Smooth muscle cell (in vitro differentiated cells): ENCODE measurements at regions not wholly inside any gene's neighbourhood (a gene's known extent, or its start where the extent isn't known, plus 50 kb on each side); places are given as distances from the start of the nearest gene placed in this dataset.
"Not testable (repeated sequence)": the region's sequence is repeated elsewhere in the genome, so short reads cannot be mapped to it uniquely, and the experiment has no call there.

Experiments used
- DNase-seq: peaks from one replicate; lab custom pipeline; 2025; ENCODE audit not compliant: unreplicated experiment; lab: John Stamatoyannopoulos, UW
- H2AFZ ChIP-seq: fragments of 200-600 bp; sonication (generic); 2 replicates; pipeline ENCODE4 v1.6.0; 2016; ENCODE audit warnings: antibody characterized with exemption, low read depth, mild to moderate bottlenecking
- H3F3A ChIP-seq: fragments of 200-600 bp; sonication (generic); 2 replicates; pipeline ENCODE4 v1.6.0; 2017; ENCODE audit warnings: antibody characterized with exemption, low read depth
- H3K27ac ChIP-seq: fragments of 200-600 bp; sonication (generic); 2 replicates; pipeline ENCODE4 v1.5.1; 2016; ENCODE audit warnings: low read depth, mild to moderate bottlenecking
- H3K27me3 ChIP-seq: fragments of 200-600 bp; sonication (generic); 2 replicates; pipeline ENCODE4 v1.6.1; 2016; ENCODE audit warnings: low read depth, mild to moderate bottlenecking
- H3K36me3 ChIP-seq: fragments of 200-600 bp; sonication (generic); 2 replicates; pipeline ENCODE4 v1.5.1; 2016; ENCODE audit warnings: low read depth
- H3K4me1 ChIP-seq: fragments of 200-600 bp; sonication (generic); 2 replicates; pipeline ENCODE4 v1.5.1; 2016; ENCODE audit warnings: low read depth
- H3K4me2 ChIP-seq: fragments of 200-600 bp; sonication (generic); 2 replicates; pipeline ENCODE4 v1.6.0; 2016; ENCODE audit warnings: mild to moderate bottlenecking
- H3K4me3 ChIP-seq: fragments of 200-600 bp; sonication (generic); 2 replicates; pipeline ENCODE4 v1.5.1; 2016; ENCODE audit warnings: mild to moderate bottlenecking
- H3K79me2 ChIP-seq: fragments of 200-600 bp; sonication (generic); 2 replicates; pipeline ENCODE4 v1.6.0; 2016; ENCODE audit warnings: low read depth, mild to moderate bottlenecking
- H3K9ac ChIP-seq: fragments of 200-600 bp; sonication (generic); 2 replicates; pipeline ENCODE4 v1.6.0; 2016; ENCODE audit warnings: low read depth
- H3K9me3 ChIP-seq: fragments of 200-600 bp; sonication (generic); replicated peaks from 2 replicates; pipeline ENCODE4 v1.5.1; 2016; ENCODE audit warnings: low read depth
- H4K20me1 ChIP-seq: fragments of 200-600 bp; sonication (generic); 2 replicates; pipeline ENCODE4 v1.6.0; 2016; ENCODE audit warnings: low read depth
- WGBS: methylation state at CpG from one replicate; pipeline ENCODE4 v1.1.7; 2016; ENCODE audit warnings: low lambda C conversion rate; 5-methylcytosine and 5-hydroxymethylcytosine counted together
- TF ChIP-seq, protein P1 (sequence below): fragments of 200-600 bp; sonication (generic); IDR thresholded peaks from 2 replicates; pipeline ENCODE4 v1.5.1; 2017; ENCODE audit warnings: borderline replicate concordance, mild to moderate bottlenecking, antibody characterized with exemption; ENCODE audit not compliant: insufficient read depth, poor library complexity, severe bottlenecking

GRCh38 chr6:125639466-125640020, 109.9 kb upstream of the HEY2 start:
- no peaks in the 10 kb centered on the region for H3K27me3 ChIP-seq
- TF ChIP-seq, protein P1, sequence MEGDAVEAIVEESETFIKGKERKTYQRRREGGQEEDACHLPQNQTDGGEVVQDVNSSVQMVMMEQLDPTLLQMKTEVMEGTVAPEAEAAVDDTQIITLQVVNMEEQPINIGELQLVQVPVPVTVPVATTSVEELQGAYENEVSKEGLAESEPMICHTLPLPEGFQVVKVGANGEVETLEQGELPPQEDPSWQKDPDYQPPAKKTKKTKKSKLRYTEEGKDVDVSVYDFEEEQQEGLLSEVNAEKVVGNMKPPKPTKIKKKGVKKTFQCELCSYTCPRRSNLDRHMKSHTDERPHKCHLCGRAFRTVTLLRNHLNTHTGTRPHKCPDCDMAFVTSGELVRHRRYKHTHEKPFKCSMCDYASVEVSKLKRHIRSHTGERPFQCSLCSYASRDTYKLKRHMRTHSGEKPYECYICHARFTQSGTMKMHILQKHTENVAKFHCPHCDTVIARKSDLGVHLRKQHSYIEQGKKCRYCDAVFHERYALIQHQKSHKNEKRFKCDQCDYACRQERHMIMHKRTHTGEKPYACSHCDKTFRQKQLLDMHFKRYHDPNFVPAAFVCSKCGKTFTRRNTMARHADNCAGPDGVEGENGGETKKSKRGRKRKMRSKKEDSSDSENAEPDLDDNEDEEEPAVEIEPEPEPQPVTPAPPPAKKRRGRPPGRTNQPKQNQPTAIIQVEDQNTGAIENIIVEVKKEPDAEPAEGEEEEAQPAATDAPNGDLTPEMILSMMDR = no peak
- 23% methylated on average over 3 of the region's 3 CpGs for whole genome bisulfite sequencing
- H3K4me1 ChIP-seq = no peaks in the 10 kb centered on the region
- no peaks in the 10 kb centered on the region for H3K79me2 ChIP-seq
- no peaks in the 10 kb centered on the region for H3K36me3 ChIP-seq
- no peak overlapping the region for H3K27ac ChIP-seq
- no peaks in the 10 kb centered on the region for H4K20me1 ChIP-seq
- DNase-seq = no peak
- no peak overlapping the region for H3K9ac ChIP-seq
- H3F3A ChIP-seq = no peaks in the 10 kb centered on the region
- no peaks in the 10 kb centered on the region for H3K9me3 ChIP-seq
- H2AFZ ChIP-seq = no peak overlapping the region
- no peak overlapping the region for H3K4me2 ChIP-seq
- no peak overlapping the region for H3K4me3 ChIP-seq

- Histone ChIP-seq H3K9ac (no peak overlapping the region), H3K27ac (no peak overlapping the region), H3K27me3 (no peaks in the 10 kb centered on the region), H4K20me1 (no peaks in the 10 kb centered on the region), H3K4me1 (no peaks in the 10 kb centered on the region), H3K79me2 (no peaks in the 10 kb centered on the region), H3F3A (no peaks in the 10 kb centered on the region), H3K4me3 (no peak overlapping the region), H3K36me3 (no peaks in the 10 kb centered on the region), H3K9me3 (no peaks in the 10 kb centered on the region), H3K4me2 (no peak overlapping the region), H2AFZ (no peak overlapping the region)
- no peak for DNase-seq
- WGBS = 86% methylated on average over 5 of the region's 5 CpGs
- TF ChIP-seq, protein P1 = no peak
These were observed 108.8 kb upstream of the HEY2 start for GRCh38 chr6:125640441-125641150.

DNA sequence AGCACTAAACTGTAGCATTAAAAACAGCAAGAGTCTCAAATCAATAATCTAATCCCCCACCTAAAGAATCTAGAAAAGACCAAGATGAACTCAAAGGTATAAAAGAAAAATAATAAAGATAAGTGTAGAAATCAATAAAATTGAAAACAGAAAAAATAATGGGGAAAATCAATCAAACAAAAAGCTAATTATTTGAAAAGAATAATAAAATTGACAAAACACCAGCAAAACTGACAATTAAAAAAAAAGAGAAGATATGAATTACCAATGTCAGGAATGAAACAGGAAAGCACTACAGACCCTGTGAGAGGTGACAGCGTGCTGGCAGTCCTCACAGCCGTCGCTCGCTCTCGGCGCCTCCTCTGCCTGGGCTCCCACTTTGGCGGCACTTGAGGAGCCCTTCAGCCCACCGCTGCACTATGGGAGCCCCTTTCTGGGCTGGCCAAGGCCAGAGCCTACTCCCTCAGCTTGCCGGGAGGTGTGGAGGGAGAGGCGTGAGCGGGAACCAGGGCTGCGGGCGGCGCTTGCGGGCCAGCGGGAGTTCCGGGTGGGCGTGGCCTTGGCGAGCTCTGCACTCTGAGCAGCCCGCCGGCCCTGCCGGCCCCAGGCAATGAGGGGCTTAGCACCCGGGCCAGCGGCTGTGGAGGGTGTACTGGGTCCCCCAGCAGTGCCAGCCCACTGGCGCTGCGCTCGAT, 105.3 kb upstream of the HEY2 start:
- 97% methylated on average over 27 of the region's 27 CpGs for WGBS
- H3K27me3 ChIP-seq, H3K4me3 ChIP-seq, H3K36me3 ChIP-seq, H3K9ac ChIP-seq, H3K4me2 ChIP-seq, H3F3A ChIP-seq, H3K27ac ChIP-seq, H3K79me2 ChIP-seq, H3K9me3 ChIP-seq, H4K20me1 ChIP-seq, DNase-seq, H3K4me1 ChIP-seq, H2AFZ ChIP-seq: not testable (repeated sequence)

DNA sequence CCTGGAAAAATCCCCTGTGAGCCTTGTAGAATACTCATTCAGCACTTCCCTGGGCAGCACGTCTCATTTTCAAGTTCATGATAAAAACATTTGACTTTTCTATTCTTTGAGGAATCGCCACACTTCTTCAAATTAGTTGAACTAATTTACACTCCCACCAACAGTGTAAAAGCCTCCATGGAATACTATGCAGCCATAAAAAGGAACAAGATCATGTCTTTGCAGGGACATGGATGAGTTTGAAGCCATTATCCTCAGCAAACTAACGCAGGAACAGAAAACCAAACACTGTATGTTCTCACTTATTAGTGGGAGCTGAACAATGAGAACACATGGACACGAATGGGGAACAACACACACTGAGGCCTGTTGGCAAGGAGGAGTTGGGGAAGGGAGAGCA, 102.0 kb upstream of the HEY2 start:
- Histone ChIP-seq H4K20me1 (no peaks in the 10 kb centered on the region), H3F3A (no peaks in the 10 kb centered on the region), H3K79me2 (no peaks in the 10 kb centered on the region), H3K4me2 (no peak overlapping the region), H2AFZ (no peak overlapping the region), H3K4me3 (no peak overlapping the region), H3K9me3 (no peaks in the 10 kb centered on the region), H3K27ac (no peak overlapping the region), H3K9ac (no peak overlapping the region), H3K27me3 (no peaks in the 10 kb centered on the region), H3K4me1 (no peaks in the 10 kb centered on the region), H3K36me3 (no peaks in the 10 kb centered on the region)
- WGBS = 96% methylated on average over 4 of the region's 4 CpGs
- no peak for DNase-seq
- TF ChIP-seq, protein P1 = no peak

GRCh38 chr6:125653752-125654151, 95.7 kb upstream of the HEY2 start:
- H3K27me3 ChIP-seq, H3K9me3 ChIP-seq, DNase-seq, H3K4me3 ChIP-seq, H3K36me3 ChIP-seq, H3F3A ChIP-seq, H3K79me2 ChIP-seq, H3K9ac ChIP-seq, H3K4me2 ChIP-seq, H4K20me1 ChIP-seq, H2AFZ ChIP-seq, H3K27ac ChIP-seq, H3K4me1 ChIP-seq: not testable (repeated sequence)
